Liver (tissue), 8 donors: ENCODE measurements at regions not wholly inside any gene's neighbourhood (a gene's known extent, or its start where the extent isn't known, plus 50 kb on each side); places are given as distances from the start of the nearest gene placed in this dataset.
"Not testable (repeated sequence)": the region's sequence is repeated elsewhere in the genome, so short reads cannot be mapped to it uniquely, and the experiment has no call there.

Experiments used
- DNase-seq: peaks from one replicate; pipeline ENCODE4 v3.0.0-alpha.2; 2017; ENCODE audit warnings: low spot score
- H3K27ac ChIP-seq, 2 donors: one replicate each; pipeline ENCODE4 v1.7.0; 2013; ENCODE audit warnings: inconsistent platforms in 2 of 2, low read length in 2 of 2, control low read depth in 1 of 2, low read depth in 1 of 2, mild to moderate bottlenecking in 1 of 2
- H3K27me3 ChIP-seq, 4 donors: one replicate each; pipeline versions ENCODE4 v1.6.1 to v1.7.0; 2013; ENCODE audit warnings: low read length in 3 of 4, inconsistent platforms in 1 of 4, mild to moderate bottlenecking in 1 of 4, moderate library complexity in 1 of 4; ENCODE audit not compliant: control insufficient read depth in 4 of 4, insufficient read depth in 4 of 4
- H3K36me3 ChIP-seq, 4 donors: one replicate each; pipeline versions ENCODE4 v1.6.1 to v1.7.0; 2013; ENCODE audit warnings: low read length in 3 of 4, mild to moderate bottlenecking in 3 of 4, low read depth in 1 of 4, moderate library complexity in 1 of 4; ENCODE audit not compliant: control insufficient read depth in 4 of 4, insufficient read depth in 3 of 4
- H3K4me1 ChIP-seq, 4 donors: one replicate each; pipeline versions ENCODE4 v1.6.1 to v1.7.0; 2013; ENCODE audit warnings: low read length in 3 of 4, mild to moderate bottlenecking in 3 of 4, moderate library complexity in 1 of 4; ENCODE audit not compliant: control insufficient read depth in 4 of 4, insufficient read depth in 4 of 4
- H3K4me3 ChIP-seq, 3 donors: one replicate each; pipeline versions ENCODE4 v1.6.1 to v1.7.0; 2013; ENCODE audit warnings: low read length in 3 of 3, control low read depth in 1 of 3, low read depth in 1 of 3, mild to moderate bottlenecking in 1 of 3
- H3K9ac ChIP-seq, 2 donors: one replicate each; pipeline ENCODE4 v1.7.0; 2013; ENCODE audit warnings: low read length in 2 of 2, mild to moderate bottlenecking in 2 of 2, moderate library complexity in 2 of 2, control low read depth in 1 of 2, low read depth in 1 of 2
- H3K9me3 ChIP-seq, 4 donors: one replicate each; pipeline versions ENCODE4 v1.6.1 to v1.7.0; 2013; ENCODE audit warnings: low read length in 3 of 4; ENCODE audit not compliant: control insufficient read depth in 4 of 4
- GABPA ChIP-seq, 2 donors: IDR thresholded peaks in 1 of 2; conservative IDR thresholded peaks in 1 of 2; 2 replicates each; pipeline ENCODE4 v1.6.1; 2016; ENCODE audit warnings: antibody characterized with exemption in 2 of 2, mild to moderate bottlenecking in 1 of 2, moderate library complexity in 1 of 2
- HNF4A ChIP-seq, 2 donors: conservative IDR thresholded peaks; 2 replicates each; pipeline ENCODE4 v1.6.1; 2016; ENCODE audit warnings: antibody characterized with exemption in 2 of 2, mild to moderate bottlenecking in 2 of 2
- HNF4G ChIP-seq: IDR thresholded peaks from 2 replicates; pipeline ENCODE4 v1.6.1; 2016; ENCODE audit warnings: antibody characterized with exemption
- RXRA ChIP-seq, 2 donors: IDR thresholded peaks; 2 replicates each; pipeline ENCODE4 v1.6.1; 2017 to 2018; ENCODE audit warnings: antibody characterized with exemption in 2 of 2, mild to moderate bottlenecking in 1 of 2
- SP1 ChIP-seq: IDR thresholded peaks from 2 replicates; pipeline ENCODE4 v1.6.1; 2018; ENCODE audit warnings: antibody characterized with exemption, mild to moderate bottlenecking
- TAF1 ChIP-seq: conservative IDR thresholded peaks from 2 replicates; pipeline ENCODE4 v1.6.1; 2016; ENCODE audit warnings: antibody characterized with exemption, mild to moderate bottlenecking
- YY1 ChIP-seq: IDR thresholded peaks from 2 replicates; pipeline ENCODE4 v1.6.1; 2016; ENCODE audit warnings: antibody characterized with exemption, mild to moderate bottlenecking
- WGBS: extraction: QIAGEN DNeasy Blood & Tissue Kit; methylation state at CpG from one replicate; pipeline ENCODE4 v1.1.7; 2013; 5-methylcytosine and 5-hydroxymethylcytosine counted together
- TF ChIP-seq, protein P1 (sequence below): IDR thresholded peaks from 2 replicates; pipeline ENCODE4 v1.6.1; 2016; ENCODE audit warnings: antibody characterized with exemption
- TF ChIP-seq, protein P2 (sequence below): IDR thresholded peaks from 2 replicates; pipeline ENCODE4 v1.6.1; 2016; ENCODE audit warnings: antibody characterized with exemption
- TF ChIP-seq, protein P3 (sequence below): fragments of 150-350 bp; IDR thresholded peaks from 2 replicates; pipeline ENCODE4 v1.5.1; 2017; ENCODE audit warnings: improper control_type of control experiment, low read depth, low read length; ENCODE audit not compliant: missing input control
- donor health status: healthy.
- donor health status: healthy.
- donor health status: healthy.
- donor health status: healthy.
- donor health status: healthy.

DNA sequence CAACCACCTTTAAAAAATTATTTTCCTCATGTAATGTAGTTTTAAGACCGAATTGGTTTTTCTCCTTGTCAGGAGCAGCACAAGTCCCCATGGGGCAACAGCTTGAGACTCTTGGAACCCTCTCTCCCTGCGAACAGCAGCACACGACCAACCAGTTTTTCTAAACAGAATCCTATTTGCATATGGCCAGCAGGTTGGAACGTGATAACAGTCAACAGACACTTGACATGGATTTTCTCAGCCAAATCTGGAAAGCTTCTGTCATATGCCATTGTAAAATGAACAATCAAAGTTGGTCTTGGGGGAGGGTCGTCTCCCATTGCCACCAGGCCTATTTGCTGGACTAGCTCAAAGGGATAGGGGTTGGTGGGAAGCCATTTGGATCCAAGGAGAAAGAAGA, 1915.0 kb upstream of the FLRT2 start:
- Histone ChIP-seq H3K36me3 (no peaks in the 10 kb centered on the region), H3K9ac (no peak overlapping the region), H3K9me3 (no peaks in the 10 kb centered on the region), H3K27me3 (no peaks in the 10 kb centered on the region), H3K4me3 (no peak overlapping the region), H3K4me1 (no peaks in the 10 kb centered on the region), H3K27ac (no peak overlapping the region)
- WGBS, result 50% methylated on average over 5 of the region's 5 CpGs
- DNase-seq, result no peak
- TF ChIP-seq, protein P1, sequence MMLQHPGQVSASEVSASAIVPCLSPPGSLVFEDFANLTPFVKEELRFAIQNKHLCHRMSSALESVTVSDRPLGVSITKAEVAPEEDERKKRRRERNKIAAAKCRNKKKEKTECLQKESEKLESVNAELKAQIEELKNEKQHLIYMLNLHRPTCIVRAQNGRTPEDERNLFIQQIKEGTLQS, result no peak
- TF ChIP-seq TAF1, result no peak
- no peak for TF ChIP-seq GABPA (IDR thresholded peaks at IDR 0.05 in 1 of 2, conservative IDR thresholded peaks at IDR 0.05 in 1 of 2)
- no peak for TF ChIP-seq HNF4A (conservative IDR thresholded peaks at IDR 0.05)

DNA sequence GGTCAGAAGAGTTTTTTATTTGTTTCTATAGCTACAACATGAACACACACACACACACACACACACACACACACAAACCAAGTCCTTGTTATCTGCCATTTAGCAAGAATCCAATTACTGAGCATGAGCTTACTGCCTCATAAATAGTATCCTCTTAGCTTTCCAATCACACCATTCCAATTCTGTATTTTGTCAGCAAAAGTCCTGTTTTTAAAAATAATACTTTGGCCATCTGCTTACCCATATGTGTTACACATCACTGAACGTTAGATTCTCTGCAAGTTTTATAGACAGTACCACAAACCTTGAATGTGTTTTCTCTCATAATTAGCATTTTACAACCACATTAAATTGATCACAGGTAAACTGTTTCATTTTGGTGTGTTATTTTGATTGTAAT, 1905.4 kb upstream of the FLRT2 start:
- WGBS, result 47% methylated on average over 1 of the region's 1 CpG
- Histone ChIP-seq H3K27ac (no peak overlapping the region), H3K36me3 (no peaks in the 10 kb centered on the region), H3K9ac (no peak overlapping the region), H3K4me3 (no peak overlapping the region), H3K27me3 (no peaks in the 10 kb centered on the region), H3K9me3 (no peaks in the 10 kb centered on the region), H3K4me1 (no peaks in the 10 kb centered on the region)
- TF ChIP-seq YY1, result no peak
- DNase-seq, result no peak

DNA sequence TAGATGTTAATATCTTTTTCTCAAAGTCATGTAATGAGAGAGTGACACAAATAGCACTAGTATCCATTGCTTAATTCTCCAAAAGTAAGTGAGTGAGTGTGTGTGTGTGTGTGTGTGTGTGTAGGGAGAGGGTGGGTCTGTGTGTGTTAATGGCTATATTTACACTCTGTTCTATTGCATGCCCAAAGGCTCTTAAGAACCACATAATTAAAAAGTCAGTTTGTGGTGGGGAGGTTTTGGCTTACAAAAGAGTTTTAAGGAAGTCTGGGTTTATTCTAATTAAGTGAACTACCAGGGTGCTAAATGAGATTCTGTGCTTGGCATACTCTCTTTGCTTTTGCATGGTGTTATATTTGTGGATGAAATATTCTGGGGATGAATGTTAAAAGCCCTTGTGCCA, 1897.6 kb upstream of the FLRT2 start:
- no peaks in the 10 kb centered on the region for H3K4me1 ChIP-seq
- no peaks in the 10 kb centered on the region for H3K9me3 ChIP-seq
- TF ChIP-seq TAF1, result no peak
- H3K36me3 ChIP-seq, result no peaks in the 10 kb centered on the region
- H3K4me3 ChIP-seq, result no peak overlapping the region
- DNase-seq, result no peak
- no peak overlapping the region for H3K27ac ChIP-seq
- H3K9ac ChIP-seq, result no peak overlapping the region
- H3K27me3 ChIP-seq, result no peaks in the 10 kb centered on the region

DNA sequence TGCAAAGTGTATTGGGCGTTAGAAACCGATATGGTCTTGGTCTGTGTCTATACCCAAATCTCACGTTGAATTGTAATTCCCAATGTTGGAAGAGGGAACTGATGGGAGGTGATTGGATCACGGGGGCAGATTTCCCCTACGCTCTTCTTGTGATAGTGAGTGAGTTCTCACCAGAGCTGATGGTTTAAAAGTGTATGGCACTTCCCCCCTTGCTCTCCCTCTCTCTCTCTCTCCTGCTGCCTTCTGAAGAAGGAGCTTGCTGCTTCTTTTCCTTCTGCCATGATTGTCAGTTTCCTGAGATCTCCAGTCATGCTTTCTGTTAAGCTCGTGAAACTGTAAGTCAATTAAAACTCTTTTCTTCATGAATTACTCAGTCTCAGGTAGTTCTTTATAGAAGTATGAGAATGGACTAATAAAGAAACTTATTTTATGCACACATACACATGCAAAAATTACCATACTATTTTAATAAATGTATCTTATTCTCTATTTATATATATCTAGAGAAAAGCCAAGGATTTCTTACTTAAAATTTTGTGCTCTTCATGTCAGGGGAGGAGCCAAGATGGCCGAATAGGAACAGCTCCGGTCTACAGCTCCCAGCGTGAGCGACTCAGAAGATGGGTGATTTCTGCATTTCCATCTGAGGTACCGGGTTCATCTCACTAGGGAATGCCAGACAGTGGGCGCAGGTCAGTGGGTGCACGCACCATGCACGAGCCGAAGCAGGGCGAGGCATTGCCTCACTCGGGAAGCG, 1891.0 kb upstream of the FLRT2 start:
- WGBS, result 79% methylated on average over 18 of the region's 18 CpGs
- TF ChIP-seq HNF4G, result no peak
- TF ChIP-seq, protein P2, sequence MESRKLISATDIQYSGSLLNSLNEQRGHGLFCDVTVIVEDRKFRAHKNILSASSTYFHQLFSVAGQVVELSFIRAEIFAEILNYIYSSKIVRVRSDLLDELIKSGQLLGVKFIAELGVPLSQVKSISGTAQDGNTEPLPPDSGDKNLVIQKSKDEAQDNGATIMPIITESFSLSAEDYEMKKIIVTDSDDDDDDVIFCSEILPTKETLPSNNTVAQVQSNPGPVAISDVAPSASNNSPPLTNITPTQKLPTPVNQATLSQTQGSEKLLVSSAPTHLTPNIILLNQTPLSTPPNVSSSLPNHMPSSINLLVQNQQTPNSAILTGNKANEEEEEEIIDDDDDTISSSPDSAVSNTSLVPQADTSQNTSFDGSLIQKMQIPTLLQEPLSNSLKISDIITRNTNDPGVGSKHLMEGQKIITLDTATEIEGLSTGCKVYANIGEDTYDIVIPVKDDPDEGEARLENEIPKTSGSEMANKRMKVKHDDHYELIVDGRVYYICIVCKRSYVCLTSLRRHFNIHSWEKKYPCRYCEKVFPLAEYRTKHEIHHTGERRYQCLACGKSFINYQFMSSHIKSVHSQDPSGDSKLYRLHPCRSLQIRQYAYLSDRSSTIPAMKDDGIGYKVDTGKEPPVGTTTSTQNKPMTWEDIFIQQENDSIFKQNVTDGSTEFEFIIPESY, result no peak
- TF ChIP-seq TAF1, result no peak
- TF ChIP-seq HNF4A (conservative IDR thresholded peaks at IDR 0.05), result no peak
- TF ChIP-seq SP1, result no peak
- no peak for TF ChIP-seq RXRA (IDR thresholded peaks at IDR 0.05)
- TF ChIP-seq, protein P1, result no peak
- TF ChIP-seq, protein P3, sequence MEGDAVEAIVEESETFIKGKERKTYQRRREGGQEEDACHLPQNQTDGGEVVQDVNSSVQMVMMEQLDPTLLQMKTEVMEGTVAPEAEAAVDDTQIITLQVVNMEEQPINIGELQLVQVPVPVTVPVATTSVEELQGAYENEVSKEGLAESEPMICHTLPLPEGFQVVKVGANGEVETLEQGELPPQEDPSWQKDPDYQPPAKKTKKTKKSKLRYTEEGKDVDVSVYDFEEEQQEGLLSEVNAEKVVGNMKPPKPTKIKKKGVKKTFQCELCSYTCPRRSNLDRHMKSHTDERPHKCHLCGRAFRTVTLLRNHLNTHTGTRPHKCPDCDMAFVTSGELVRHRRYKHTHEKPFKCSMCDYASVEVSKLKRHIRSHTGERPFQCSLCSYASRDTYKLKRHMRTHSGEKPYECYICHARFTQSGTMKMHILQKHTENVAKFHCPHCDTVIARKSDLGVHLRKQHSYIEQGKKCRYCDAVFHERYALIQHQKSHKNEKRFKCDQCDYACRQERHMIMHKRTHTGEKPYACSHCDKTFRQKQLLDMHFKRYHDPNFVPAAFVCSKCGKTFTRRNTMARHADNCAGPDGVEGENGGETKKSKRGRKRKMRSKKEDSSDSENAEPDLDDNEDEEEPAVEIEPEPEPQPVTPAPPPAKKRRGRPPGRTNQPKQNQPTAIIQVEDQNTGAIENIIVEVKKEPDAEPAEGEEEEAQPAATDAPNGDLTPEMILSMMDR, result no peak
- no peak for DNase-seq

DNA sequence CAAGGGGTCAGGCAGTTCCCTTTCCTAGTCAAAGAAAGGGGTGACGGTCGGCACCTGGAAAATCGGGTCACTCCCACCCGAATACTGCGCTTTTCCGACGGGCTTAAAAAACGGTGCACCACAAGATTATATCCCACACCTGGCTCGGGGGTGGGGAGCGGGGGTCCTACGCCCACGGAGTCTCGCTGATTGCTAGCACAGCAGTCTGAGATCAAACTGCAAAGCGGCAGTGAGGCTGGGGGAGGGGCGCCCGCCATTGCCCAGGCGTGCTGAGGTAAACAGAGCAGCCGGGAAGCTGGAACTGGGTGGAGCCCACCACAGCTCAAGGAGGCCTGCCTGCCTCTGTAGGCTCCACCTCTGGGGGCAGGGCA, 1890.5 kb upstream of the FLRT2 start:
- not testable (repeated sequence) for H3K4me1 ChIP-seq, H3K4me3 ChIP-seq, H3K36me3 ChIP-seq, H3K27me3 ChIP-seq, DNase-seq, H3K9me3 ChIP-seq, H3K27ac ChIP-seq, H3K9ac ChIP-seq
- 87% methylated on average over 18 of the region's 18 CpGs for WGBS

More for the DNA sequence above, 1891.0 kb upstream of the FLRT2 start:
- H3K4me1 ChIP-seq, result no peaks in the 10 kb centered on the region
- H3K9ac ChIP-seq, result no peak overlapping the region
- no peaks in the 10 kb centered on the region for H3K9me3 ChIP-seq
- no peak overlapping the region for H3K27ac ChIP-seq
- no peaks in the 10 kb centered on the region for H3K36me3 ChIP-seq
- no peak overlapping the region for H3K4me3 ChIP-seq
- H3K27me3 ChIP-seq, result no peaks in the 10 kb centered on the region
